Activated B cell treated with CpG ODN at 0.5 μM for 24 hours (primary cell): ENCODE measurements at regions not wholly inside any gene's neighbourhood (a gene's known extent, or its start where the extent isn't known, plus 50 kb on each side); places are given as distances from the start of the nearest gene placed in this dataset.
"Not testable (repeated sequence)": the region's sequence is repeated elsewhere in the genome, so short reads cannot be mapped to it uniquely, and the experiment has no call there.

Experiments
- ATAC-seq: fragments of 200-7000 bp; cut with Tn5 transposase; one replicate; pipeline ENCODE4 v1.10.0; 2021; ENCODE audit warnings: low read depth, mild to moderate bottlenecking, moderate library complexity
- CTCF ChIA-PET: fragments of 350-600 bp; sonication (Branson Sonifier 250); formaldehyde crosslinking; loops from one replicate; lab custom pipeline; 2021; ENCODE audit warnings: antibody characterized with exemption; lab: Charles Lee
- POLR2A ChIA-PET: fragments of 350-600 bp; sonication (Branson Sonifier 250); formaldehyde crosslinking; loops from one replicate; lab custom pipeline; 2021; ENCODE audit warnings: antibody characterized with exemption; lab: Charles Lee
- DNase-seq: peaks from one replicate; pipeline ENCODE4 v3.0.0; 2022
- H3K27ac Mint-ChIP-seq: one replicate; pipeline ENCODE4 v1.8.0; 2020; ENCODE audit warnings: mixed read lengths
- H3K27me3 Mint-ChIP-seq: one replicate; pipeline ENCODE4 v1.8.0; 2021; ENCODE audit warnings: mixed read lengths
- H3K36me3 Mint-ChIP-seq: one replicate; pipeline ENCODE4 v1.8.0; 2021; ENCODE audit warnings: low read depth, mixed read lengths
- H3K4me1 Mint-ChIP-seq: one replicate; pipeline ENCODE4 v1.8.0; 2021; ENCODE audit warnings: mixed read lengths
- H3K4me3 Mint-ChIP-seq: one replicate; pipeline ENCODE4 v1.8.0; 2020; ENCODE audit warnings: mild to moderate bottlenecking, mixed read lengths
- H3K9me3 Mint-ChIP-seq: one replicate; pipeline ENCODE4 v1.8.0; 2020; ENCODE audit warnings: mixed read lengths
- intact Hi-C: fragments of 100-400 bp; cut with micrococcal nuclease; formaldehyde crosslinking; loops from one replicate; pipeline ENCODE4 v1.15.1; 2024
- TF ChIP-seq, protein P1 (sequence below): fragments of 200-600 bp; IDR thresholded peaks from one replicate; pipeline ENCODE4 v1.8.0; 2022; ENCODE audit warnings: antibody characterized with exemption, mild to moderate bottlenecking

DNA sequence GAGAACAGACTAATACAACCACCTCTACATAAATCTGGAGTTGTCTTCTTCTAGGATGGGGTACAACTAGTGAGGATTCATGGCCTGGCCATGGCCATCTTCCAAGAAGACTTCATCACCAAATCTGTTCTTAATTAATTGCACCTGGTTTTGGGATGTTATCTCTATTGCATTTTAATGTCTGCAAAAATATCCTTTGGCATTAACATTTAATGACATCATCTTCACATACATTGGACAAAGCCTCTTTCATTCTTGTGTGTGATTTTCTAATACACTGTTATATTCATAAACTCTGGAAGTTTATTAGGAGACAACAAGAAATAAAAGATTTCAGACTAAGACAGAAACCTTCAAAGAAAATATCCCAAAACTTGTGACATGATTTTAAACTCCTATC lies 124.2 kb upstream of the ABCB5 start:
- intact Hi-C loops = no loop called here
- DNase-seq (no peak), ATAC-seq (no peak)
- ChIA-PET CTCF (no interaction called here), POLR2A (no interaction called here)
- Mint-ChIP-seq H3K4me1 (no peaks in the 10 kb centered on the region), H3K9me3 (peaks cover 19% of the 10 kb centered on the region), H3K36me3 (no peaks in the 10 kb centered on the region), H3K27ac (no peak overlapping the region), H3K4me3 (no peak overlapping the region), H3K27me3 (peaks cover 7% of the 10 kb centered on the region)
- TF ChIP-seq, protein P1, sequence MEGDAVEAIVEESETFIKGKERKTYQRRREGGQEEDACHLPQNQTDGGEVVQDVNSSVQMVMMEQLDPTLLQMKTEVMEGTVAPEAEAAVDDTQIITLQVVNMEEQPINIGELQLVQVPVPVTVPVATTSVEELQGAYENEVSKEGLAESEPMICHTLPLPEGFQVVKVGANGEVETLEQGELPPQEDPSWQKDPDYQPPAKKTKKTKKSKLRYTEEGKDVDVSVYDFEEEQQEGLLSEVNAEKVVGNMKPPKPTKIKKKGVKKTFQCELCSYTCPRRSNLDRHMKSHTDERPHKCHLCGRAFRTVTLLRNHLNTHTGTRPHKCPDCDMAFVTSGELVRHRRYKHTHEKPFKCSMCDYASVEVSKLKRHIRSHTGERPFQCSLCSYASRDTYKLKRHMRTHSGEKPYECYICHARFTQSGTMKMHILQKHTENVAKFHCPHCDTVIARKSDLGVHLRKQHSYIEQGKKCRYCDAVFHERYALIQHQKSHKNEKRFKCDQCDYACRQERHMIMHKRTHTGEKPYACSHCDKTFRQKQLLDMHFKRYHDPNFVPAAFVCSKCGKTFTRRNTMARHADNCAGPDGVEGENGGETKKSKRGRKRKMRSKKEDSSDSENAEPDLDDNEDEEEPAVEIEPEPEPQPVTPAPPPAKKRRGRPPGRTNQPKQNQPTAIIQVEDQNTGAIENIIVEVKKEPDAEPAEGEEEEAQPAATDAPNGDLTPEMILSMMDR = no peak

DNA sequence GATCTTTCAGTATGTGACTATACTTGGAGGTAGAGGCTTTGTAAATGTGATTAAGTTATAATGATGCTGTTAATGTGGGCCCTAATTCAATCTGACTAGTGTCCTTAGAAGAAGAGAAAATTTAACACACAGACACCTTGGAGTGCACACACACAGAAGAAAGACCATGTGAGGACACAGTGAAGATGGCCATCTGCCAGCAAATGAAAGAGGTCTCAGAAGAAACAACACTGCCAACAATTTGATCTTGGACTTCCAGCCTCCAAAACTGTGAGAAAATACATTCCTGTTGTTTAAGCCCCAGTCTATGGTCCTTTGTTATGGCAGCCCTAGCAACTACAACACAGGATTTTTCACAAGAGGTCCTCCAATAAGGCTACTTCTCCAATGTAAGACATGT lies 120.9 kb upstream of the ABCB5 start:
- CTCF ChIA-PET = no interaction called here
- Mint-ChIP-seq H3K9me3 (peaks cover 23% of the 10 kb centered on the region), H3K27ac (no peak overlapping the region), H3K36me3 (no peaks in the 10 kb centered on the region), H3K4me1 (no peaks in the 10 kb centered on the region), H3K4me3 (no peak overlapping the region), H3K27me3 (peaks cover 8% of the 10 kb centered on the region)
- no peak for ATAC-seq
- DNase-seq = no peak
- POLR2A ChIA-PET = no interaction called here
- intact Hi-C loops = no loop called here
- TF ChIP-seq, protein P1 = no peak

DNA sequence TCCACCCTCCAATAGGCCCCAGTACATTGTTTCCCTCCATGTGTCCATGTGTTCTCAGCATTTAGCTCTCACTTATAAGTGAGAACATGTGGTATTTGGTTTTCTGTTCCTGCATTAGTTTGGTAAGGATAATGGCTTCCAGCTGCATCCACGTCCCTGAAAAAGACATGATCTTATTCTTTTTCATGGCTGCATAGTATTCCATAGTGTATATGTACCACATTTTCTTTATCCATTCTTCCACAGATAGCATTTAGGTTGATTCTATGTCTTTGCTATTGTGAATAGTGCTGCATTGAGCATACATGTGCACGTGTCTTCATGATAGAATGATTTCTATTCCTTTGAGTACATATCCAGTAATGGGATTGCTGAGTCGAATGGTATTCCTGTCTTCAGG lies 114.0 kb upstream of the ABCB5 start:
- H3K4me1 Mint-ChIP-seq, intact Hi-C loops, CTCF ChIA-PET, H3K27me3 Mint-ChIP-seq, H3K4me3 Mint-ChIP-seq, H3K36me3 Mint-ChIP-seq, H3K27ac Mint-ChIP-seq, POLR2A ChIA-PET, DNase-seq, ATAC-seq: not testable (repeated sequence)
- H3K9me3 Mint-ChIP-seq = peaks cover 31% of the 10 kb centered on the region

DNA sequence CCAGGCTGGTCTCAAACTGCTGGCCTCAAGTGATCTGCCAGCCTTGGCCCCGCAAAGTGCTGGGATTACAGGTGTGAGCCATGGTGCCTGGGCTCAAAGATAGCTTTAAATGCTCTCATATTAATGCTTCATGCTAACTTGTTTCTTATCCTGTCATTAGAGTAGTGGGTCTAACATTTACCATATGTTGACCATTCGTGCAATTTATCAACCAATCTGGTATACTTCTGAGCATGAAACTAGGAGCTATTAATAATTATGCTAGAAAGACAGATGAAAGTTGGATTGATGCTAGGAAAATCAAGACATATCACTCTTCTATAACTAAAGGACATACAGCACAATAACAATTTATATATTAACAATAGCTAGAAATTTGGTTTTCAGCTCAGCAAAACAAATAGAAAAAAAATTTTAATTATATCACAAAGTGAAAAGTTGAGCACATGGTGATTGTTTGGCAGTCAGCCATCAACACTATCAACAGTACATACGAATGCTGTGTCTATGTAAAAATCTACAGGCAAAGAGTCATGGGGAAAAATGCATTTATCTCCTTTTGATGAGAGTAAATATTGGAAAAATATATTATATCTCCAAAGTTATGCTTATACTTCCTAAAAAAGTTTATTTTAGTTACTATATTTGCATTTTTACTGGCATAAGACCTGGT lies 112.1 kb upstream of the ABCB5 start:
- intact Hi-C loops = no loop called here
- DNase-seq (no peak), ATAC-seq (no peak)
- H3K4me3 Mint-ChIP-seq = no peak overlapping the region
- peaks cover 15% of the 10 kb centered on the region for H3K9me3 Mint-ChIP-seq
- H3K36me3 Mint-ChIP-seq = no peaks in the 10 kb centered on the region
- no peak overlapping the region for H3K27ac Mint-ChIP-seq
- TF ChIP-seq, protein P1 = no peak
- peaks cover under 1% of the 10 kb centered on the region for H3K4me1 Mint-ChIP-seq
- CTCF ChIA-PET = no interaction called here
- no peaks in the 10 kb centered on the region for H3K27me3 Mint-ChIP-seq
- POLR2A ChIA-PET = no interaction called here

DNA sequence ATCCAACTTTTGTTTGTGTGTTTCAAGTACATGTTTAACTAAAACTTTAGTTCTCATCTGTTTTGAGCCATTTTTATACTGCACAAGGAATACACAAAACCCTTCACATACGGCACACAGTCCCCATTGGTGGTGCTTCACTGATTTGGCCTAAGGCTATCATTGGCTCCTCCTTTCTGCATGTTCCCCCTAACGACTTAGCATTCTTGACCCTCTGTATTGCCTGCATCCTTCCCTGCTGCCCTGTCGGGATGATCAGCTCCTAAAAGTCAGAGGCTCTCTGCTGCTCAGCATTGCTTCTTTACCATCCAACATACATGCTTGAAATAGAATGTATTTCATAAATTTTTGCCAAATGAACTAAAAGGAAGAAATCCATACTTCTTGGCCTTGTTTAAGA lies 111.4 kb upstream of the ABCB5 start:
- intact Hi-C loops = no loop called here
- Mint-ChIP-seq H3K9me3 (peaks cover 12% of the 10 kb centered on the region), H3K36me3 (no peaks in the 10 kb centered on the region), H3K27ac (no peak overlapping the region), H3K27me3 (no peaks in the 10 kb centered on the region), H3K4me3 (no peak overlapping the region), H3K4me1 (peaks cover 2% of the 10 kb centered on the region)
- POLR2A ChIA-PET = no interaction called here
- TF ChIP-seq, protein P1 = no peak
- ATAC-seq (no peak), DNase-seq (no peak)
- CTCF ChIA-PET = no interaction called here

DNA sequence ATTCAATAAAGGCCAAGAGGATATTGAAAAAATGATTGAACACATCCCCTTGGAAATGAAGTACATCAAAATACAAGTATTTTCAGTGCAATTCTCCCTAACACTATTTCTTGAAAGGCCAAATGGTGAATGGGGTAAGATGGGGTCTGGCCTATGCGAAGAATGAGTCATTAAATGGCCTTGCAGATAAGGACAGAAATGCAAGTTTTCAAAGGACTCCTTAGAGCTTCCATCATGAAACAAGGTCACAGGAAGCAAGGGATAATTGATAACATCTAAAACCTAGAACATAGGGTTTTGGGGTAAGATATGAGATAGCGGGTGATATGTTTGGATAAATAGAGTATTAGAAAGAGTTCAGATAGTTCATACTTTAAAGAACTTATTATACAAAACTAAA lies 109.3 kb upstream of the ABCB5 start:
- H3K36me3 Mint-ChIP-seq = no peaks in the 10 kb centered on the region
- CTCF ChIA-PET = no interaction called here
- peaks cover 1% of the 10 kb centered on the region for H3K27me3 Mint-ChIP-seq
- H3K27ac Mint-ChIP-seq = no peak overlapping the region
- TF ChIP-seq, protein P1 = no peak
- DNase-seq (no peak), ATAC-seq (no peak)
- peaks cover 2% of the 10 kb centered on the region for H3K4me1 Mint-ChIP-seq
- POLR2A ChIA-PET = no interaction called here
- H3K9me3 Mint-ChIP-seq = peaks cover 6% of the 10 kb centered on the region
- intact Hi-C loops = no loop called here
- no peak overlapping the region for H3K4me3 Mint-ChIP-seq
